Lower leg skin (tissue), 4 donors: ENCODE measurements at regions not wholly inside any gene's neighbourhood (a gene's known extent, or its start where the extent isn't known, plus 50 kb on each side); places are given as distances from the start of the nearest gene placed in this dataset.

Experiments
- DNase-seq, 2 donors: peaks; one replicate each; pipeline ENCODE4 v3.0.0-alpha.2; 2019; ENCODE audit warnings: low spot score in 2 of 2
- H3K4me3 ChIP-seq: fragments of 200-600 bp; sonication (generic); 2 replicates; pipeline ENCODE4 v1.5.1; 2017; ENCODE audit warnings: mild to moderate bottlenecking, low read depth; ENCODE audit not compliant: poor library complexity, severe bottlenecking
- CTCF ChIP-seq, 3 donors: fragments of 450-650 bp; IDR thresholded peaks; one replicate each; pipeline ENCODE4 v1.5.1; 2016; ENCODE audit warnings: antibody characterized with exemption in 3 of 3, mild to moderate bottlenecking in 3 of 3, moderate library complexity in 2 of 3
- POLR2A ChIP-seq, 2 donors: fragments of 450-650 bp; IDR thresholded peaks; one replicate each; pipeline ENCODE4 v1.6.1; 2016 to 2017; ENCODE audit warnings: antibody characterized with exemption in 2 of 2, mild to moderate bottlenecking in 1 of 2, moderate library complexity in 1 of 2
- WGBS, 2 donors: methylation state at CpG; one replicate each; pipeline ENCODE4 v1.1.5; 2018; 5-methylcytosine and 5-hydroxymethylcytosine counted together
- intact Hi-C: fragments of 100-400 bp; cut with DNase I; formaldehyde crosslinking; loops from one replicate; pipeline ENCODE4 v1.15.0; 2023; ENCODE audit warnings: low total_unique reads

- H3K4me3 ChIP-seq = no peak overlapping the region
- no peak for TF ChIP-seq POLR2A (IDR thresholded peaks at IDR 0.05)
- TF ChIP-seq CTCF (IDR thresholded peaks at IDR 0.05) = no peak
- intact Hi-C loops = no loop called here
- DNase-seq = no peak
Observed at GRCh38 chr12:87836190-87836589, 193.0 kb downstream of the C12orf50 start.

- intact Hi-C loops = no loop called here
- DNase-seq = no peak
- TF ChIP-seq POLR2A (IDR thresholded peaks at IDR 0.05) (no peak), CTCF (IDR thresholded peaks at IDR 0.05) (no peak)
- no peak overlapping the region for H3K4me3 ChIP-seq
- 44 to 46% methylated on average over 6 of the region's 6 CpGs for WGBS, 2 donors
Observed at GRCh38 chr12:87828382-87828973, 200.7 kb downstream of the C12orf50 start.

GRCh38 chr12:87827638-87828264, 201.4 kb downstream of the C12orf50 start:
- no peak overlapping the region for H3K4me3 ChIP-seq
- DNase-seq = no peak
- intact Hi-C loops = no loop called here
- 37 to 43% methylated on average over 2 of the region's 2 CpGs for WGBS, 2 donors
- no peak for TF ChIP-seq CTCF (IDR thresholded peaks at IDR 0.05)
- no peak for TF ChIP-seq POLR2A (IDR thresholded peaks at IDR 0.05)

GRCh38 chr12:87822923-87823322, 206.3 kb downstream of the C12orf50 start:
- no peak overlapping the region for H3K4me3 ChIP-seq
- no peak for DNase-seq
- WGBS, 2 donors = 51 to 73% methylated on average over 1 of the region's 1 CpG
- TF ChIP-seq CTCF (IDR thresholded peaks at IDR 0.05) = no peak
- TF ChIP-seq POLR2A (IDR thresholded peaks at IDR 0.05) = no peak
- intact Hi-C loops = no loop called here

GRCh38 chr12:87820524-87821202, 208.5 kb downstream of the C12orf50 start:
- H3K4me3 ChIP-seq = no peak overlapping the region
- DNase-seq = no peak
- TF ChIP-seq POLR2A (IDR thresholded peaks at IDR 0.05) (no peak), CTCF (IDR thresholded peaks at IDR 0.05) (no peak)
- 70 to 76% methylated on average over 6 of the region's 6 CpGs for WGBS, 2 donors
- intact Hi-C loops = no loop called here
